VCaP (cell line): ENCODE measurements at regions not wholly inside any gene's neighbourhood (a gene's known extent, or its start where the extent isn't known, plus 50 kb on each side); places are given as distances from the start of the nearest gene placed in this dataset.
A peak's percentile ranks its signal among the peaks of the same experiment; 100 is the strongest.

Source experiments
- H3K27ac ChIP-seq: fragments of 450-650 bp; 2 replicates; pipeline ENCODE4 v1.5.1; 2017
- CTCF ChIP-seq: fragments of 450-650 bp; conservative IDR thresholded peaks from 2 replicates; pipeline ENCODE4 v1.5.1; 2017; ENCODE audit warnings: mild to moderate bottlenecking, moderate library complexity

GRCh38 chr3:34002569-34003100 lies 204.2 kb downstream of the PDCD6IP start:
- H3K27ac ChIP-seq, result no peak overlapping the region
- no peak for TF ChIP-seq CTCF

- H3K27ac ChIP-seq, result no peak overlapping the region
- no peak for TF ChIP-seq CTCF
Measured at GRCh38 chr3:34005886-34006285, 207.5 kb downstream of the PDCD6IP start.

GRCh38 chr3:34008191-34008590 lies 209.8 kb downstream of the PDCD6IP start:
- TF ChIP-seq CTCF, result no peak
- no peak overlapping the region for H3K27ac ChIP-seq

DNA sequence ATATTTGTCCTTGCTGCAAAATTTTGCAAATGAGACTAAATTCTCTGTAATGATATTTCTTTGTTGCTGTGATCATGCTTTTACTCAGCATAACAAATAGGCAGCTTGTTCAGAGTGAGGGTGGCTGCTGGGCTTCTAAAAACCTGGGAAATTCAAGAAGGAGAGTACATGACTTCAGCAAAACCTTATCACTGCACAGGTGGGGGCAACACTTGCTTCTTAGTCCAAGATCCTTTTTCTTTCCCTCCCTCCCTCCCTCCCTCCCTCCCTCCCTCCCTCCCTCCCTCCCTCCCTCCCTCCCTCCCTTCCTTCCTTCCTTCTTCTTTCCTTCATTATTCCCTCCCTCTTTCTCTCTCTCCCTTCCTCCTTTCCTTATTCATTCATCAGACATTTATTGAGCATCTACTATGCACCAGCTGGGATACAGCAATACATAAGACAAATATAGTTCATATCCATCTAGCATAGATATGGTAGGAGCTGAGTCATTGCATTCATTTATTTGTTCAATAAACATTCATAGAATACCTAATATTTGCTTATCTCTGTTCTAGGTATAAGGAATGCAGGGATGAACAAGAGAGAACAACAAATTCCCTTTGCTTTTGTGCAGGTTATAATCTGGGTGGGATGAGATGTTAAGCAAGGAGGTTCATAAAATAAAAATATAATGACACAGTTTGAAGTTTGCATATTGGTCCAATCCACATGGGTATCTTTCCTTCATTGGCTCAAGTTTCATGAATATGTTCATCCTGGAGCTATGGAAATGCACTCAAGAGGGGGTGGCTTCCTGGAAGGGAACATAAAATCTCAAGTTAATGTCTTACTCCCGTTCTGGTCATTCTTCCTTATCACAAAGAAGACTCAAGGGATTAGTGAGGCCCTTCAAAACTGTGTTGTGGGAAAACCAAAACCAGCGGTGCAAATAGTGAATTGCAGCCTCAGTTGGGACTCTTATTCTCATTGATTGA lies 210.7 kb downstream of the PDCD6IP start:
- no peak for TF ChIP-seq CTCF
- H3K27ac ChIP-seq, result no peak overlapping the region

DNA sequence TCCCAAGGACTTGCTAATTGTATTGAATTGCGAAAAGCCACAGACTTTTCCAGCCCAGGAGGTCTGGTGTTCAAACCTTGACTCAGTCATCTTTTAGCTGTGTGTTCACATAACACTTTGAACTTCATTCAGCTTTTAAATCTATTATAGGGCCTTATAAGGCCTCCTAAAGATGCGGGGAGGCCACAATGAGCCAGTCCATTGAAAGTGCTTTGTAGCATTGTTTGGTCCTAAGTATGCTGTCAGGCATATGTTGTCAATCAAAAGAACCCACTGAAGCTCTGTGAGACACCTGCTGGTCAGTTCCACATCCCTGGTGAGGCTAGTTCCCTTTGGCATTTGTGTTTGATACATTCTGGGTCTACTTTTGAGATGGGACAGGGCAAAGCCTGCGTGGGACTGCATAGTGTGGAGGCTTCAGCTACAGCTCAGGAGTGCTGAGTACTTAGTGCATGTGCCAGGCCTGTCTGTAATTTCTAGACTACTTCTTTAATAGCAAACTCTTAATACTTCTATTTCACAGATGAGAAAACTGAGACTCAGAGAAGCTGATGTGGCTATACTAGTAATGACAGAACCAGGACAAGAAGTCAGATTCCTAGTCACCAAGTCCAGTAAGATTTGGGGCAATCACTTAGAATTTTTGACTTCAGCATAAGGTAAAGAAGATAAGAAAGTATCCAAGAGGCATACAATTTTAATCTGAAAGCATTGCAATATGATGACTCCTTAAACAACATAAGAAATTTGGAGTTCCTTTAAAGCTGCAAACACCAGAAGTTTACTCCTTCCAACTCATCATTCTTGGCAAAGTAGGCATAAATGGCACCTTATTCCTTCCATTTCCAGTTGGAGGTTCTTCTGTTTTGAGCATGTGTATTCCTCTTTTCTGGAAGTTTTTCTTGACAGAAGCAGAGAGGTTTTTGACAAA lies 213.0 kb downstream of the PDCD6IP start:
- peak; percentile 46; the same call in 1 of the 2 replicates for TF ChIP-seq CTCF
- no peak overlapping the region for H3K27ac ChIP-seq

GRCh38 chr3:34012102-34012461 lies 213.7 kb downstream of the PDCD6IP start:
- H3K27ac ChIP-seq, result no peak overlapping the region

More at GRCh38 chr3:34012102-34012461, 213.7 kb downstream of the PDCD6IP start:
- TF ChIP-seq CTCF, result no peak
